ENCODE measurements at regions not wholly inside any gene's neighbourhood (a gene's known extent, or its start where the extent isn't known, plus 50 kb on each side); places are given as distances from the start of the nearest gene placed in this dataset.
"Not testable (repeated sequence)": the region's sequence is repeated elsewhere in the genome, so short reads cannot be mapped to it uniquely, and the experiment has no call there.

DNA sequence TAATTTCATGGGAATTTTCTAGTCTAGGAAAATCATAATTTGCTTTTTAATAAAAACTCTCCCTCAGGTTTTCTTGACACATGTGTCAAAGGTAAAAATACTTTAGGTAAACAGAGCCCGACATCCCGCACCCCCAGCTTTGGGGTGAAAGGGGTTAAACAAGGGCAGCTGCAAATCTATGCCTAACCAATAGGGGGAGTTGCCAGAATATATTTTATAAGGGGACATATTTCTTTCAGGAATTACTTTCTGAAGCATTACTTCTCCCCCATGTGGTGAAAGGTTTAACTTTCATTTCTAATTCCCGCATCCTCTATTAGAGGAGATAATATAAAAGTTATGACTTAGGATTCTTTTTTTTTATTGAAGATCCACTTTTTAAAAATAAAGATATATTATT, 53.9 kb upstream of the HEPH start:
- DNase-seq (ENCODE audit: low read depth): peak; percentile 10

DNA sequence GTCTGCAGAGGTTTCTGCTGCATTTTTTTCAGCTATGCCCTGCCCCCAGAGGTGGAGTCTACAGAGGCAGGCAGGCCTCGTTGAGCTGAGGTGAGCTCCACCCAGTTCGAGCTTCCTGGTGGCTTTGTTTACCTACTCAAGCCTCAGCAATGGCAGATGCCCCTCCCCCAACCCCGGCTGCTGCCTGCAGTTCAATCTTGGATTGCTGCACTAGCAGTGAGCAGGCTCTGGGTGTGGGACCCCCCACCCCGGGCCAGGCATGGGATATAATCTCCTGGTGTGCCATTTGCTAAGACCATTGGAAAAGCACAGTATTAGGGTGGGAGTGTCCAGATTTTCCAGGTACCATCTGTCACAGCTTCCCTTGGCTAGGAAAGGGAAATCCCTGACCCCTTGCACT, 56.2 kb upstream of the HEPH start:
- DNase-seq (ENCODE audit: low read depth): not testable (repeated sequence)

DNA sequence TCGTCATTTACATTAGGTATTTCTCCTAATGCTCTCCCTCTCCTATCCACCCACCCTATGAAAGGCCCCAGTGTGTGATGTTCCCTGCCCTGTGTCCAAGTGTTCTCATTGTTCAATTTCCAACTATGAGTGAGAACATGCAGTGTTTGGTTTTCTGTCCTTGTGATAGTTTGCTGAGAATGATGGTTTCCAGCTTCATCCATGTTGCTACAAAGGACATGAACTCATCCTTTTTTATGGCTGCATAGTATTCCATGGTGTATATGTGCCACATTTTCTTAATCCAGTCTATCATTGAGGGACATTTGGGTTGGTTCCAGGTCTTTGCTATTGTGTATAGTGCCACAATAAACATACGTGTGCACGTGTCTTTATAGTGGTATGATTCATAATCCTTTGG, 61.6 kb upstream of the HEPH start:
- DNase-seq (ENCODE audit: low read depth): not testable (repeated sequence)

DNA sequence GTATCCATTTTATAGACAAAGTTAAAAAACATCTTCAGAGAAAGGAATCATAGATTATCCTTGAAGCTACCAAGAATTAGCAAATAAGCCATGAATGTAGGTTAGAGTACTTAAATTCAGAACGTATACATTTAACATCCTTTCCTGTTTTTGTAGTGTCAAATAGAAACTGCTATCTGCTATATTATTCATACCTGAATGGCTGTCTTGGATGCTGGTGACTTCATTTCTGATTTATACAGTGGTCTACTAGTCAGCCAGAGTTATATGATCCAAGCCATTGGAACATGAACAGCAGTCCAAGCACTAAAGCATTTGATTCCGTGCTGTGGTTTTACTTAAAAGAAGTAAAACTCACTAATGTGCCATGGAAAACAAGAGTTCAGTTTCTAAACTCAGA, 58.3 kb upstream of the VSIG4 start:
- no peak for DNase-seq (ENCODE audit: low read depth)

DNA sequence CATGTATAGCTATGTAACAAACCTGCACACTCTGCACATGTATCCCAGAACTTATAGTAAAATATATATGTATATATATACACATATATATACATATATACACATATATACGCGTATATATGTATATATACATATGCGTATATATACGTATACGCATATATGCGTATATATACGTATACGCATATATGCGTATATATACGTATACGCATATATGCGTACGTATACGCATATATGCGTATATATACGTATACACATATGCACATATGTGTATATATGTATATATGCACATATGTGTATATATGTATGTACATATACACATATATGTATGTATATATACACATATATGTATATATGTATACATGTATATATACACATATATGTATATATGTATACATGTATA, 57.1 kb upstream of the VSIG4 start:
- not testable (repeated sequence) for DNase-seq (ENCODE audit: low read depth)

DNA sequence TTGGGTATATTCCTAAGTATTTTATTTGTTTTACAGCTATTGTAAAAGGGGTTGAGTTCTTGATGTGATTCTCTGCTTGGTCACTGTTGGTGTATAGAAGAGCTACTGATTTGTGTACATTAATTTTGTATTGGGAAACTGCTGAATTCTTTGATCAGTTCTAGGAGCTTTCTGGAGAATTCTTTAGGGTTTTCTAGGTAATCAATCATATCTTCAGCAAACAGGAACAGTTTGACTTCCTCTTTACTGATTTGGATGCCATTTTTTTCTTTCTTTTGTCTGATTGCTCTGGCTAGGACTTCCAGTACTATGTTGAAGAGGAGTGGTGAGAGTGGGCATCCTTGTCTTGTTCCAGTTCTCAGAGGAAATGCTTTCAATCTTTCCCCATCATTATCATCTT, 50.1 kb upstream of the VSIG4 start:
- not testable (repeated sequence) for DNase-seq (ENCODE audit: low read depth)

All from iris pigment epithelial cell (primary cell).